Mesenchymal stem cell (in vitro differentiated cells and primary cell): ENCODE measurements at regions not wholly inside any gene's neighbourhood (a gene's known extent, or its start where the extent isn't known, plus 50 kb on each side); places are given as distances from the start of the nearest gene placed in this dataset.

Experiments
- DNase-seq: peaks from one replicate; pipeline ENCODE4 v3.0.0-alpha.2; 2013
- H2AFZ ChIP-seq: one replicate; pipeline ENCODE4 v1.6.1; 2013; ENCODE audit warnings: low read depth, mild to moderate bottlenecking, control low read depth, inconsistent platforms, low read length, moderate library complexity
- H2AK5ac ChIP-seq: 2 replicates; pipeline ENCODE4 v1.6.1; 2013; ENCODE audit warnings: low read length, moderate library complexity, mild to moderate bottlenecking, inconsistent platforms; ENCODE audit not compliant: severe bottlenecking
- H2BK120ac ChIP-seq: one replicate; pipeline ENCODE4 v1.6.1; 2013; ENCODE audit warnings: low read depth, mild to moderate bottlenecking, inconsistent platforms, low read length, moderate library complexity
- H2BK12ac ChIP-seq, 2 experiments: one replicate each; pipeline ENCODE4 v1.6.1; 2013; ENCODE audit warnings: inconsistent platforms in 2 of 2, low read length in 2 of 2, mild to moderate bottlenecking in 2 of 2, moderate library complexity in 2 of 2, control low read depth in 1 of 2
- H2BK15ac ChIP-seq: one replicate; pipeline ENCODE4 v1.6.1; 2013; ENCODE audit warnings: mild to moderate bottlenecking, low read depth, inconsistent platforms; ENCODE audit not compliant: poor library complexity, severe bottlenecking
- H2BK5ac ChIP-seq: 2 replicates; pipeline ENCODE4 v1.6.1; 2013; ENCODE audit warnings: low read depth, mild to moderate bottlenecking, low read length, control low read depth, inconsistent platforms; ENCODE audit not compliant: poor library complexity, severe bottlenecking
- H3K14ac ChIP-seq, 2 experiments: one replicate each; pipeline ENCODE4 v1.6.1; 2013; ENCODE audit warnings: inconsistent platforms in 2 of 2, low read length in 2 of 2, control low read depth in 1 of 2, mild to moderate bottlenecking in 1 of 2, moderate library complexity in 1 of 2
- H3K18ac ChIP-seq, 2 experiments: one replicate each; pipeline ENCODE4 v1.6.1; 2013; ENCODE audit warnings: inconsistent platforms in 2 of 2, low read length in 2 of 2, control low read depth in 1 of 2, low read depth in 1 of 2, mild to moderate bottlenecking in 1 of 2
- H3K23ac ChIP-seq, 2 experiments: one replicate each; pipeline ENCODE4 v1.6.1; 2013; ENCODE audit warnings: inconsistent platforms in 2 of 2, low read length in 2 of 2, mild to moderate bottlenecking in 2 of 2, moderate library complexity in 2 of 2, control low read depth in 1 of 2
- H3K27ac ChIP-seq: 2 replicates; pipeline ENCODE4 v1.5.1; 2013; ENCODE audit warnings: mild to moderate bottlenecking, moderate library complexity, low read length, control low read depth, inconsistent platforms; ENCODE audit not compliant: poor library complexity, severe bottlenecking
- H3K27me3 ChIP-seq, 2 experiments: 2 replicates each; pipeline versions ENCODE4 v1.6.1 to v1.7.0; 2013; ENCODE audit warnings: low read length in 2 of 2, mild to moderate bottlenecking in 2 of 2, moderate library complexity in 2 of 2, control low read depth in 1 of 2, inconsistent platforms in 1 of 2; ENCODE audit not compliant: control insufficient read depth in 1 of 2, insufficient read depth in 1 of 2
- H3K36me3 ChIP-seq, 2 experiments: 2 replicates each; pipeline versions ENCODE4 v1.6.1 to v1.7.0; 2013; ENCODE audit warnings: low read length in 2 of 2, control low read depth in 1 of 2, inconsistent platforms in 1 of 2, low read depth in 1 of 2, mild to moderate bottlenecking in 1 of 2; ENCODE audit not compliant: insufficient read depth in 2 of 2, control insufficient read depth in 1 of 2
- H3K4ac ChIP-seq, 2 experiments: one replicate each; pipeline ENCODE4 v1.6.1; 2013; ENCODE audit warnings: inconsistent platforms in 2 of 2, low read length in 2 of 2, mild to moderate bottlenecking in 2 of 2, moderate library complexity in 2 of 2, control low read depth in 1 of 2, low read depth in 1 of 2
- H3K4me1 ChIP-seq: 2 replicates; pipeline ENCODE4 v1.6.1; 2013; ENCODE audit warnings: low read depth, low read length, control low read depth; ENCODE audit not compliant: control insufficient read depth, insufficient read depth
- H3K4me2 ChIP-seq: 2 replicates; pipeline ENCODE4 v1.6.1; 2013; ENCODE audit warnings: low read length, mild to moderate bottlenecking, inconsistent platforms; ENCODE audit not compliant: poor library complexity, severe bottlenecking
- H3K4me3 ChIP-seq, 2 experiments: 2 replicates each; pipeline versions ENCODE4 v1.5.1 to v1.7.0; 2013; ENCODE audit warnings: low read length in 2 of 2, mild to moderate bottlenecking in 2 of 2, control low read depth in 1 of 2, low read depth in 1 of 2; ENCODE audit not compliant: insufficient read depth in 1 of 2
- H3K79me1 ChIP-seq: replicated peaks from 2 replicates; pipeline ENCODE4 v1.6.1; 2013; ENCODE audit warnings: mild to moderate bottlenecking, control low read depth, low read length, inconsistent platforms; ENCODE audit not compliant: poor library complexity, severe bottlenecking
- H3K9ac ChIP-seq: 2 replicates; pipeline ENCODE4 v1.7.0; 2013; ENCODE audit warnings: mild to moderate bottlenecking, low read length, moderate library complexity
- H3K9me3 ChIP-seq: 2 replicates; pipeline ENCODE4 v1.7.0; 2013; ENCODE audit warnings: mild to moderate bottlenecking, low read length; ENCODE audit not compliant: control insufficient read depth
- H4K8ac ChIP-seq: one replicate; pipeline ENCODE4 v1.6.1; 2013; ENCODE audit warnings: inconsistent platforms, mild to moderate bottlenecking, low read length, moderate library complexity
- H4K91ac ChIP-seq: one replicate; pipeline ENCODE4 v1.6.1; 2013; ENCODE audit warnings: mild to moderate bottlenecking, low read length, inconsistent platforms
- WGBS: methylation state at CpG from one replicate; pipeline ENCODE4 v1.1.7; 2013; ENCODE audit warnings: mixed read lengths; 5-methylcytosine and 5-hydroxymethylcytosine counted together

GRCh38 chr1:238370599-238370998 is 479.9 kb upstream of the ZP4 start:
- H2BK15ac ChIP-seq = no peak overlapping the region
- no peaks in the 10 kb centered on the region for H3K4me1 ChIP-seq
- no peak overlapping the region for H3K14ac ChIP-seq
- no peak overlapping the region for H3K4ac ChIP-seq
- no peak overlapping the region for H2BK120ac ChIP-seq
- WGBS = 31% methylated on average over 2 of the region's 2 CpGs
- no peak overlapping the region for H3K4me3 ChIP-seq
- H3K9ac ChIP-seq = no peak overlapping the region
- H2BK12ac ChIP-seq = no peak overlapping the region
- no peak overlapping the region for H2AFZ ChIP-seq
- H4K8ac ChIP-seq = no peak overlapping the region
- H3K27me3 ChIP-seq = no peaks in the 10 kb centered on the region
- peaks cover 11% of the 10 kb centered on the region for H3K9me3 ChIP-seq
- H2AK5ac ChIP-seq = no peak overlapping the region
- H2BK5ac ChIP-seq = no peak overlapping the region
- H3K79me1 ChIP-seq = no peaks in the 10 kb centered on the region
- H3K36me3 ChIP-seq = no peaks in the 10 kb centered on the region
- H3K23ac ChIP-seq = no peak overlapping the region
- H3K4me2 ChIP-seq = no peak overlapping the region
- no peak for DNase-seq
- H3K18ac ChIP-seq = no peak overlapping the region
- no peak overlapping the region for H3K27ac ChIP-seq
- no peak overlapping the region for H4K91ac ChIP-seq

- H2BK12ac ChIP-seq = no peak overlapping the region
- H3K4ac ChIP-seq = no peak overlapping the region
- H3K4me3 ChIP-seq = no peak overlapping the region
- no peak overlapping the region for H3K4me2 ChIP-seq
- no peak overlapping the region for H2BK15ac ChIP-seq
- H2BK5ac ChIP-seq = no peak overlapping the region
- H4K8ac ChIP-seq = no peak overlapping the region
- H3K23ac ChIP-seq = no peak overlapping the region
- WGBS = 100% methylated on average over 1 of the region's 4 CpGs
- H3K79me1 ChIP-seq = no peaks in the 10 kb centered on the region
- H3K4me1 ChIP-seq = no peaks in the 10 kb centered on the region
- H3K9ac ChIP-seq = no peak overlapping the region
- no peak overlapping the region for H3K27ac ChIP-seq
- H3K27me3 ChIP-seq = no peaks in the 10 kb centered on the region
- H4K91ac ChIP-seq = no peak overlapping the region
- H2BK120ac ChIP-seq = no peak overlapping the region
- no peak for DNase-seq
- peaks cover 4% of the 10 kb centered on the region for H3K9me3 ChIP-seq
- no peak overlapping the region for H3K14ac ChIP-seq
- H2AK5ac ChIP-seq = no peak overlapping the region
- no peaks in the 10 kb centered on the region for H3K36me3 ChIP-seq
- no peak overlapping the region for H3K18ac ChIP-seq
- no peak overlapping the region for H2AFZ ChIP-seq
These were observed 473.6 kb upstream of the ZP4 start for GRCh38 chr1:238364214-238364892.

DNA sequence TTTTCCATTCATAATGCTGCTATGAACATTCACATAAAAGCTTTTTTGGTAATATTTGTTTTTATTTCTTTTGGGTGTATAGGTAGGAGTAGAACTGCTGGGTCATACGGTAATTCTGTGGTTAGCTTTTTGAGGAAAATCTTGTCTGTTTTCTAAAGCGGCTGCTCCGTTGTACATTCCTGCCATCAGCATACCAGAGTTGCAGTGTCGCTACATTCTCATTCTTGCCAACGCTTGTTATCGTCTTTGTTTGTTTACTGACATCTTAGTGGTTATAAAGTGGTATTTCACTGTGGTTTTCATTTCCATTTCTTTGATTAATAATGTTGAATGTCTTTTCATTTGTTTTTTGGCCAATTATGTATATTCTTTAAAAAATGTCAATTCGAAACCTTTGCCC is 469.8 kb upstream of the ZP4 start:
- H2BK12ac ChIP-seq = no peak overlapping the region
- no peak overlapping the region for H3K4me2 ChIP-seq
- H2AFZ ChIP-seq = no peak overlapping the region
- no peak overlapping the region for H2BK15ac ChIP-seq
- H2BK5ac ChIP-seq = no peak overlapping the region
- H3K23ac ChIP-seq = no peak overlapping the region
- no peak overlapping the region for H3K4ac ChIP-seq
- no peak overlapping the region for H3K9ac ChIP-seq
- no peak overlapping the region for H3K4me3 ChIP-seq
- no peak overlapping the region for H3K18ac ChIP-seq
- H3K27me3 ChIP-seq = no peaks in the 10 kb centered on the region
- H2AK5ac ChIP-seq = no peak overlapping the region
- no peak overlapping the region for H4K8ac ChIP-seq
- no peak overlapping the region for H4K91ac ChIP-seq
- no peak overlapping the region for H2BK120ac ChIP-seq
- H3K27ac ChIP-seq = no peak overlapping the region
- no peak overlapping the region for H3K14ac ChIP-seq
- H3K4me1 ChIP-seq = no peaks in the 10 kb centered on the region
- no peaks in the 10 kb centered on the region for H3K9me3 ChIP-seq
- 68% methylated on average over 6 of the region's 7 CpGs for WGBS
- no peak for DNase-seq
- H3K36me3 ChIP-seq = no peaks in the 10 kb centered on the region
- no peaks in the 10 kb centered on the region for H3K79me1 ChIP-seq

- H3K4ac ChIP-seq = no peak overlapping the region
- H2BK120ac ChIP-seq = no peak overlapping the region
- no peak overlapping the region for H4K8ac ChIP-seq
- H3K4me1 ChIP-seq = no peaks in the 10 kb centered on the region
- H2AK5ac ChIP-seq = no peak overlapping the region
- no peak overlapping the region for H2BK12ac ChIP-seq
- no peak overlapping the region for H2BK15ac ChIP-seq
- H3K27me3 ChIP-seq = no peaks in the 10 kb centered on the region
- no peak overlapping the region for H2AFZ ChIP-seq
- no peak overlapping the region for H3K9ac ChIP-seq
- no peak overlapping the region for H3K4me3 ChIP-seq
- H4K91ac ChIP-seq = no peak overlapping the region
- no peaks in the 10 kb centered on the region for H3K36me3 ChIP-seq
- WGBS = 69% methylated on average over 2 of the region's 2 CpGs
- H3K14ac ChIP-seq = no peak overlapping the region
- no peak overlapping the region for H3K23ac ChIP-seq
- no peak overlapping the region for H3K18ac ChIP-seq
- no peaks in the 10 kb centered on the region for H3K79me1 ChIP-seq
- no peak overlapping the region for H2BK5ac ChIP-seq
- no peak overlapping the region for H3K27ac ChIP-seq
- no peak overlapping the region for H3K4me2 ChIP-seq
- DNase-seq = no peak
- H3K9me3 ChIP-seq = peaks cover 6% of the 10 kb centered on the region
These were observed 459.7 kb upstream of the ZP4 start for GRCh38 chr1:238350471-238350870.
